Cerebellar nuclear complex (tissue), 1 donor: ENCODE measurements at regions not wholly inside any gene's neighbourhood (a gene's known extent, or its start where the extent isn't known, plus 50 kb on each side); places are given as distances from the start of the nearest gene placed in this dataset.

Source experiments
- DNase-seq, 2 experiments: peaks; one replicate each; lab custom pipeline; 2025; lab: John Stamatoyannopoulos, UW

DNA sequence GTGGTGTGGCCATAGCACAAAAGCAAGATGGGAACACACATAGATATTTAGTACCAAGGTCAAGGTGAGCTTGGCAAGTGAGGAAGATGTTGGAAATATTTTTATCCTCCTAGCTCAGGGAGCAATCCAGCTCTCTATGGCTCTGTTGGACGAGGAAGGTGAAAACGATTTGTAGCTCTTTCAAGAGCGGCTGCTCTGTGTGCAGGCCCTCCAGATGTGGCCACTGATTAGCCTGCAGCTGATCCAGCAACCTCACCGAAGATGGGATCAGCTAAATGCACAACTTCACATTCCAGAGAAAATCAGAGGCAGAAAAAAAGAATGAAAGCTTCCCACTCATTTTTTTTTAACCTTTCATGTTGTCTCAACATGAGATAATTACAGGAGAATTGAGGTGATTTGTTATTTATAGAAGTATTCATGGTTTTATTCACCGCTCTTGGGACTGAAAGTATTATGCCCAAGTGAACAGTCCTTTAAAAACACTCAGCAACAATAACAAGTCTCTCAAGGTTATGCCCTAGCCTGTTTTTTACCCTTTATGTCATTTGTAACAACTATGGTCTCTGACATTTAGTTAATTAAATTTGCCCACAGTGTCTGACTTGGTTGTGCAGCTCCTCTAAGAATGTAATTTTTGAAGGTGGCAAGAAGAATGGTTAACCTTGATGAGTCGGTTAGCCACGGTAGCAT, 213.6 kb upstream of the ADARB2 start:
- DNase-seq = no peak

DNA sequence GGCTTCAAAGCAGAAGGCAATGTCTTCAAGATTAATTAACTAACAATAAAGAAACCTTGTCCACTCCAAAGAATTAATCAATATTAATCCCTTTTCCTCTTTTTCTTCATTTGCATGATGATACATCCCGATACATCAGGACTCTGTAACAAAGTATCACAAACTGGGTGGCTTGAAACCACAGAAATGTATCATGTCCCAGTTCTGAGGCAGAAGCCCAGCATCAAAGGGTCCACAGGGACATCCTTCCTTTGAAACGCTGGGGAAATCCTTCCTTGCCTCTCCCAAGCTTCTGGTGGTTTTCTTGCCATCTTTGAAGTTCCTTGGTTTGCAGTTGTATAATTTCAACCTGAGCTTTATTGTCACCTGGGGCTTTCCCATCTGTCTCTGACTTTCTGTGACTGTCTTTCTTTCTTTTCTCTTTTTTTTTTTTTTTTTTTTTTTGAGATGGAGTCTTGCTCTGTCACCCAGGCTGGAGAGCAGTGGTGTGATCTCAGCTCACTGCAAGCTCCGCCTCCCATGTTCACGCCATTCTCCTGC, 210.2 kb upstream of the ADARB2 start:
- DNase-seq = no peak

DNA sequence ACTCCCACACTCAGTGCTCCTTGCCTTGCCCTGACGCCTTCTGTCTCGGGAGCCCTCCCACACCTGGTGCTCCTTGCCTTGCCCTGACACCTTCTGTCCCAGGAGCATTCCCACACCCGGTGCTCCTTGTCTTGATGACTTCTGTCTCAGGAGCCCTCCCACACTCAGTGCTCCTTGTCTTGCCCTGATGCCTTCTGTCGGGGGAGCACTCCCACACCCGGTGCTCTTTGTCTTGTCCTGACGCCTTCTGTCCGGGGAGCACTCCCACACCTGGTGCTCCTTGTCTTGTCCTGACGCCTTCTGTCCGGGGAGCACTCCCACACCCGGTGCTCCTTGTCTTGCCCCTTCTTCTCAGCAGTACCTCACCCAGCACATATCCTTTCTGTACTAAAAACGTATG, 207.2 kb upstream of the ADARB2 start:
- DNase-seq = no peak

DNA sequence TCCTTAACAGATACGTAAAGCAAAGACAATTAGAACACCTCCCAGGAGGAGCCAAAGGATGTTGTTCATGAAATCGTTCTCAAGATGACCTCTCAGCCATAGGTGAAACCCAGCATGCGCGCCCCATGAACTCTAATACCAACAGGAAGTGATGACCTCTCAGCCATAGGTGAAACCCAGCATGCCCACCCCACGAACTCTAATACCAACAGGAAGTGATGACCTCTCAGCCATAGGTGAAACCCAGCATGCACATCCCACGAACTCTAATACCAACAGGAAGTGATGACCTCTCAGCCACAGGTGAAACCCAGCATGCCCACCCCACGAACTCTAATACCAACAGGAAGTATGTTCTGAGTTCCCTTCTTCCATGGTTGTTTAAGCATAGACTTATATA, 205.2 kb upstream of the ADARB2 start:
- no peak for DNase-seq

DNA sequence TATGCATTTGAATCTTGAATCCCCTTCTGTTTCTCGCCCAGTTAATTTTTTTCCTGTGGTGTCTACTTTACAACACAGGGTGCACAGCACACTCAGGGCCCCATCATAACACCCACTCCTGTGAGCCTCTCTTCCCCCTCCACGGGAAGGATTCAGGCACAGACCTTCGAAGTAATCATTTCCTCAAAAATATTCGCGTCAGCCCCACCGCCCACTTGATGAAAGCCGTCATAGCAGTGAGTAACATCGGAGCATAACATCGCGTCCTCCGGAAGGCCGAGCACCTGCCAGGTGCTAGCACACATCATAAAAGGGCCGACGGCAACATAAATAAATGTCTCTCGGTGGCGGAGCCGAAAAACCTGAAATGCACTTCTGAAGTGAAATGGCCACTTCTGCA, 201.7 kb upstream of the ADARB2 start:
- DNase-seq = no peak

DNA sequence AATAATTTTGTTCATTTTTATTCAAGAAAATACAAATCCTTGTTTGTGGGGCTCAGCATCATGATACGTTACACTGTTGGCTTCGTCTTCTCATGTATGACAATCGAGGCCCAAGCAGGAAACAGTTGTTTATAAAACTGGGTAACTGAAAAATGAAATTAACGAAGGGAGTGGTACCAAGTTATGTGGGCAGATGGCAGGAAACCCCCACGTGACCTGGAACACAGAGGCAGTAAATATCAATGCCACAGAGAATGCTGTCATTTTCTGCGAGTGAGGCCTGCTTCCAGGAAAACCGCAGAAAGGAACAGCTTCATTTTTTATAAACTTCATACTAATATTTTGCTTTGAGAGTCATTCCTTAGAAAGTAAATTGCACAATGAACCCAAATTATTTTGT, 201.0 kb upstream of the ADARB2 start:
- DNase-seq = no peak

DNA sequence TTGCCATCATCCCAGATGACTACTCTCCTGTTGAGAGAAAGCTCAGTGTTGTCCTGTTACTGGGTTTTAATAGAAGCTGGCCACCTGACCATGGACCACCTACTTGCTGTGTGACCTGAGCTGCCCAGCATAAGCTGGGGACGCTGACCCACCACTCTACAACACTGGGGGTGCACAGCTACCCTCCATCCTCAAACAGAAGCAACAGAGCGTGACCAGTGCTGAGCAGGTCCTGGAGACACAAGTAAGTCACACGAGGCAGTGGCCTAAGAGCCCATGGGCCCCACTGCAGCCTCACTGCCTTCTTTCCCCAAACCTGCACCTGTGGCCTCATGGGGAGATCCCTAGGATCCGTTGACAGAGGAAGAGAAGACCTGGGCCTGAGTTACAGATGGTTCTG, 198.6 kb upstream of the ADARB2 start:
- no peak for DNase-seq

DNA sequence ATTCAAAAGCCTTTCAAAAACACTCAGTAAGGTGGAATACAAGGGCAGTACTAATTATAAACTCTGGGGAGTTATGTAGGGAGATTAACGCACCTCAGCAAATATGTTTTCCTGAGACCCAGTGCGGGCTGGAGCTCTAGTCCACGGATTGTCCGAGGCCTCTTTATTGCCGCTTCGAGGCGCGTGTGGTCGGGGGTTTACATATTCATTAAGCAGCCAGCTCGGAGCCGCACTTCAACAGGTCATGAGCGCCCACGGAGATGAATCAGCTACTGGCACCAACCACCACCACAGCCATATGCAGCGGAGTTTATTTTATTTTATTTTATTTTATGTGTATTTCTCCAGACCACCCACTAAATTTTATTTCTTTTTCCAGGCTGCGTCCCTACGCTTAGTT, 195.9 kb upstream of the ADARB2 start:
- no peak for DNase-seq

DNA sequence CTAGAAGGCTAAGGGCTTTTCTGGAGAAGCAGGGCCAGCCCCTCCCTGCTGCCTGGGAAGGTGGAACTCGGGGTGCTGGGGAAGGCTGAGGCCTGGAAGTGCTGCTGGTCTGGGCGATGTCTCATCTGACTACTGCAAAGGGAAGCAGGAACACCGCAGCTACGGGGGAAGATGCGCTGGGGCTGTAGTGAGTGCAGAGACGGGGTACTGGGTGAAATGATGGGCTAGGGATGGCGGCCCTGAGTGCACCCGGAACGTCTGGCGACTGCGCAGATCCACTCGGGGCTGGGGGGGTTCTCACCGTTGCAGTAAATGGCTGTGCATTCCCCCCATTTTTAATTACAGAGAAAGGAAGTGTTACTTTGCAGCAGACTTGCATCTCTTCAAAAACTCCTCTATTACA, 195.4 kb upstream of the ADARB2 start:
- no peak for DNase-seq

DNA sequence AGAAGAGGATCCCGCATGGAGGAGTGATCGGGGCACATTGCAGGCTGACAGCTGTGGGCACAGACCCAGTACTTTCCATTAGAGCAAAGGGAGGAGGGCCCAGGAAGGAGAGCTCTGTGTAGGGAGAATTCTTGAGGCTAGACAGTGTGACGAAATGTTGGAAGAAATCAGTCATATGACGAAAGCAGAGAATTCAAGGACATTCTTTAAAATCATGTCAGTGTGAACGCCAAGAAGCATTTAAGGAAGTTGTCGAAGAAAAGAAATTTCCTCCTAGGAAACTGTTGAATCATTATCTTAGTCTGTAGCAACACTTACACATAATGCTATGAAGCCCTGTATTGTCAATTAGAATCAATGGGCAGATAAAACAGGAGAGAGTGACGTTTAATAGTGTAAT, 191.3 kb upstream of the ADARB2 start:
- DNase-seq = no peak

DNA sequence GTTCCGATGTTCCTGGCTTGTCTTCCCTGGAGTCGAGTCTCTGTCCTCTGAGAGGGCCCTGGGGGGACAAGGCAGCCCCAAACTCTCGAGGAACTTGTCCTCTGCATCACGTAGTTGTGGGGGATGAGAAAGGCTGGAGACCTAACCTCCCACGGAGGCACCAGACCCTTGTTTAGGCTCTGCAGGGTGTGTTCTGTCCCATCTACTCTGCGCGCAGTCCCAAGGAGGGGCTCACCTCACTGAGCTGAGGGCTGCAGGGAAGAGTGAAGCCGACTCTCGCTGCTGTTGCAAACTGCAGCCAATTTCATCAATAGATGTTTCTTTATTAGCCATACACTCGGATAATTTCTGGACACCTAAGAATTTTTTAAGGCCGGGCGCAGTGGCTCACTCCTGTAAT, 186.7 kb upstream of the ADARB2 start:
- DNase-seq = no peak

DNA sequence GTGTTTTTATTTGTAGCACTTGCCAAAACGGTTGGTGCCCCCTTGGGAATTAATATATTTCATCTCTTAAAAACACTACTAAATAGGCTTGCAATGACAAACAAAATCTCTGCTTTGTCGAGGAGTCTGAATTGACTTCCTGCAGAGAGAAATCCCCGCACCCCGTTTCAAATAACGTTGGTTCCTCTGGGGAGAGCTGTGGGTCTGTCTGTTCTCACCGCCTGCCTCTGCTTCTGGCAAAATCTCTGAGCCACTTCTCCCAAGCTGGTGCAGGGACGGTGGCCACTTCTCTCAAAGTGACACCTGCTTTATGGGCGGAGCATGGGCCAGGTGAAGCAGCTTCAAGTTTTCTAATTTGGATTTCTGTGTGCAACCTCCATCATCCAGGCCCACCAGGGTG, 186.3 kb upstream of the ADARB2 start:
- DNase-seq = no peak

DNA sequence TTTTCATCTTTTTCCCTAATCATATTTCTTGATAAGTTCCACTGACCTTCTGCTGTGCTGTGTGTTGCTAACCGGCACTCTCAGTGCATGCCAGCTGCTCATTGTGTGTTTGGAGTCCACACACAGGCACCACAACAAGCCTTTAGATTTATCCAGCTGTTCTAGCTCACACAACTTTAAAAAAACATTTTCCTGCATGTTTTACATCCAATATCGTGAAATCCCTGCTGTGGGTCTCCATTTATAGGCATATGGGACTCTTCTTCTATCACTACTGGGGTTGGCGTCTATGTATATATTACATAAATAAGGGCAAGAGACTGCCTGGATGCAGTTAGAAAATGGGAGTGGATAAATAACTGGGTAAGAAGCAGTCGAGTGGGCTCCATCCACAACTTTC, 183.6 kb upstream of the ADARB2 start:
- no peak for DNase-seq

DNA sequence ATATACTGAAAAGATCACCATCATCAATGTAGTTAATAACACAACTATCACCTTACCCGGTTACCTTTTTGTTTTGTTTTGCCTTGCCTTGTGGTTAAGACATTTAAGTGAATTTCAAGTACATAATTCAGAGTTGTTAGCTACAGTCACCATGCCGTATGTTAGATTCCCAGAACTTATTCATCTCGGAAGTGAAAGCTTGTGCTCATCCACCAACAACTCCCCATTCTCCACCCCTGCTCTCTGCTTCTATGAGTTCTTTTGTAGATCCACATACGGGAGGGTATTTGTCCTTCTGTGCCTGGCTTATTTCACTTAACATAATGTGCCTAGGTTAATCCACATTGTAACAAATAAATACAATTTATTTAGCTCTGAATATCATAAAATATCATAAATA, 182.8 kb upstream of the ADARB2 start:
- DNase-seq = no peak

DNA sequence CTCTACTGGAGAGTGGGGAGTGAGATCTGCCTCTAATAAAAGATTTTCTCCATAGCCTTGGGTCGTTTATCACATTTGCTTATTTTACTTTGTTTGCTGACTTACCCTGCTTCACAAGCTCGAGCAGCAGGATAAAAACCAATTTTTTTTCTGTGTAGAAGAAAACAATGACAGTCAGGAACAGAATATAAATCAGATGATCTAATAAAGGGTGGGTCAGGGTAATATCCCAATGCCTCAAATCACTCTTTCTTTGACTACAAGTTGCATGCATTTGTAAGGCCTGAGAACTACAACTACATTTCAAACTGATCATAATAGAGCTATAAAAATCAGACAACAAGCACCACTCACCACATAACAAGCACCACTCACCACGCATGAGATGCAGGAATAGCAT, 174.4 kb upstream of the ADARB2 start:
- DNase-seq = no peak

DNA sequence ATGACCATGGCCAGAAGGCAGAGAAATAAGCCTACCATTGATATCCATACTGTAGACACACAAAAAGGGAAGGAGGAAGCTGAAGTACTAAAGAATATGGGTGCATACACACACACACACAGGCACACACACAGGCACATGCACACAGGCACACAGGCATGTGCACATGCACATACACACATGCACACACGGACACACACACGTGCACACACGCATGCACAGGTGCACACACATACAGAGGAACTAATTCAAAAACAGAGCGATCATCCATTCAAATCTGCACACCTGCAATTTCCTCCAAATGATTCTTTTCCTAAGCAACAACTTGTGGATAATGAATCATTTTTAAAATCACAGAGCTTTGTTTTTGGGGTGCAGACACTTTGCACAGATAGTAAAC, 166.7 kb upstream of the ADARB2 start:
- no peak for DNase-seq

DNA sequence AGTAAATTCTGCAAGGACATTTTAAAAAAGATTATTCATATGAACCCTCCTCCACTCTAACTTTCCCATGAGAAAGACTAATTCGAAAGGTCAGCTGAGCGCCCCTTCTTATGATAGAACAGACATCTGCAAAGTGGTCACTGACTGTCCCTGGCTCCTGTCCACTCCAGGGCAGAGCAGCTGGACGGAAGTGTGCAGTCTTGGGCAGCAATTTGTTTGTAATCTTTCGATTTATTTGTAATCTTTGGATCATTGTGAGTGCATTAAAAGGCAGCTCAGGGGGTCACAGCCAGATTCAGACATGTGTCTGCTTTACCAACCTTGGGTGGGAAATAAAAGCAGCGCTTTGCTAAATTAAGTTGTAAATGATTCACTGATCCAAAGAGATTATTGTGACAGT, 158.8 kb upstream of the ADARB2 start:
- no peak for DNase-seq

DNA sequence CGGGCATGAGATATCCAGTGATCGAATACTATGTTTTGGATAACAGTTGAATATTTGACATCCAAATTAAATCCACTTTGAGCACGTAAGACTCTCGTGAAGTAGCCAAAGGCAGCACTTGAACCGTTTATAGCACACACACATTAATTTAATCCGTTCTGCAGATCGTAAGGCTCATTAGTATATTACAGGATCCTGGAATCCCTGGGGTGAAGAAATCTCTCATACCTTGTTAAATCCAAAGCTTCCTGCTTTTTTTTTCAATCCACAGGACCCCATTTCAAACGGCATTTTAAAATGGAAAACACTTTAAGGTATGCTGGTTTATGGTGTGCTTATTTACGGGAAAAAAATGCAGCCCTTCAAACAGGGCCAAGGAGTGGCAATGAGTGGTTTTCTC, 158.4 kb upstream of the ADARB2 start:
- no peak for DNase-seq

DNA sequence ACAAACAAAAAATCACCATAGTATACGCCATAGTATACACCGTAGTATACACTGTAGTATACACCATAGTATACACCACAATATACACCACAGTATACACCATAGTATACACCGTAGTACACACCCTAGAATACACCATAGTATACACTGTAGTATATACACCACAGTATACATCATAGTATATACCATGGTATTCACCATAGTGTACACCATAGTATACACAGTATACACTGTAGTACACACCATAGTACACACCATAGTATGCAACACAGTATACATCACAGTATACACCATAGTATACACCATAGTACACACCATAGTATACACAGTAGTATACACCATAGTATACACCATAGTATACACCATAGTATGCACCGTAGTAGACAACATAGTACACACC, 157.6 kb upstream of the ADARB2 start:
- no peak for DNase-seq

DNA sequence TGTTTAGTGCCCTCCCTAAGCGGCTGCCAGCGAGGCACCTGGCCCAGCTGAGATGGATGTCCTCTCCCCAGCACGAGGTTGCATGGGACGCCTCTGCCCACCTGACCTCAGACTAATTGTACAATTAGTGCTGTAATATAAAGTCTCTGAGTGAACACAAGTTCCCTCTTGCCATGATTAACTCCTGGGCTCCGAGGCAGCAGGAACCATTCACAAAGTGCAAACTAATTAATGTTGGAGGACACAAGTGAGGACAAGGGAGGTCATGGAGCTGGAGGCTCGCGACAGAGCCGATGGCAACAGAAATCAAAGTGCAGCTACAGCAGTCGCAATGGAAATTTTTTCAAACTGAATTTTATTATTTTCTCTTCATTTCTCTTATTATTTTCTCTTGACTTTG, 156.6 kb upstream of the ADARB2 start:
- no peak for DNase-seq

DNA sequence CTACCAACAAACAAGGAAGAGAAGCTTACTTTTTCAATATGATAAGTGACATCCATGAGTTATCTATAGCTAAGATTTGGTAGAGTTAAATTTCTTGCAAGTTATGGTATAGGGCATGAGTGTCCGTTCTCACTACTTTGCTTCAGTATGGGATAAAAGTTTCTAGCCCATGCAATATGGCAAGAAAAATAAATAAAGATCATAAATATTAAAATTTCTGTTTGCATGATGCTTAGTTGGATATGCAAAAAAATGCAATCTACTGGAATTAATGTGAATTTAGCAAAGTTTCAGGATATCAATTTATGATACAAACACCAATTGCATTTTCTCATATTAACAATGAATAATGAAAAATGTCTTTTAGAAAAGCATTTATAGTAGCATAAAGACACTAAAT, 148.7 kb upstream of the ADARB2 start:
- DNase-seq = no peak

DNA sequence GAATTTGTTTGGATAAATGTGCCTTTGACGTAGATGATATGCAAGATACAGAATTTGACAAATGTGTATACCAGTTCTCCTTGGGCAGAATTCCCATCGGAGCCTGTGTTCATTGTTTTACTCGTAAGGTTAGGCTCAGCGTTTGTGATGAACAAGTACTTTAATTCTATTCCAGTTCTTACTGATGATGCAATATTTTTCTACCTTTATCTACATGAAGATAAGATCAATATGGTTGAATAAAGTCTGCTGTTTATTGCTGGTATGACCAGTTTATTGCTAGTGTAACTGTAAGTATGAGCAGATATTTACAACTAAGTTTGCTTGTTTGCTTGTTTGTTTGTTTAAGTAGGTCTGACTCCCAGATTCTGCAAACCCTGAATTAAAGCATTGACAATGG, 145.4 kb upstream of the ADARB2 start:
- no peak for DNase-seq

DNA sequence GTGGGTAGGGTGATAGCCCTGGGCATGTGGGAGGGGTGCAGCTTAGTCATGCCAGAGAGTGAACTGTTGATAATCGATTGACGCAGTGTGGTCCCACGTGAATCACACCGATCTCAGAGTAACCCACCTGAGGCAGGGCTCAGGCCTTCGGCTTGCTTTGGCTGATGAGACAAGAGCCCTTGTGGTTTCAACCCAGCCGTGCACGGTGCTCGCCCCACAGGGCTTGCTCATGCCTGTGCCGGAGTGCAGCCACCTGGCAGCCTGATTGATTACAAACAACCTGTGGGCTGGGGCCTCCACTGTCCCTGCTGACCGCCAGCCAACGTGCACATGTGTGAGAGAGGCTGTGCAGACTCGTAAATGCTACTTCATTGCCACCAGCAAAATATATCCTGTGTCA, 144.9 kb upstream of the ADARB2 start:
- no peak for DNase-seq

DNA sequence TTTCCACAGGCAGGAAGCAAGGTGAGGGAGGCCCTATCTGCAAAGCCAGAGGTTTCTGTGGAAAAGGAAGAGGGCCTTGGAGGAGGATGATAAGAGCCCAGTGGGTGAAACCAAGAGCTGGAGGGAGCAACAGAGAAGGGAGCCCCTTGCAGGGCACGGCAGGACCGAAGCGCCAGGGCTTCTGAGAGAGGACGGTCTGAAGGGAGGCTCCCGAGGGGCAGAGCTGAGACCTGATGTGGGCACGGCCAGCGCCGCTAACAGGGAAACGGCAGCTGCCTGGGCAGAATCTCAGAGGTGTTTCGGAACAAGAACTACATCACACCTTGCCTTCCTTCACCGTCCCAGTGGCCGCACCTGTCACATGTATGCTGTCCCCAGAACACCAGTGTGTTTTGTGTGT, 144.3 kb upstream of the ADARB2 start:
- DNase-seq = no peak

DNA sequence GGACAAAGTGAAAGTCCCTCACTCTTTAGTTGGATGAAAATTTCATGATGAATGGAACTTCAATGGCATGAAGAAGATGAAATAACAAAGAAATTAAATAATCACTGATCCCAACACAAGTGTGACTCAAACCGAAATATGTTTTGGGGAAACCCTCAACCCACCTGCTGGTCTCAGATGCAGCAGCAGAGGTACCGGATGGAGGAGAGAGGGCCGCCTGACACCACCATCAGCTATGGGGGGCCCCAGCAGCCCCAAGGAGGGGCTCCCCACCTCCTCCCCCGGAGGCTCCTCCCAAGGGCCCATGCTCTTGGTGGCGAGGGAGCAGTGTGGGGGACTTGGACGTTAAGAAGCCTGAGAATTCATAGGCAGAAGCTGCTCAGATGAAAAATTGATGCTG, 137.2 kb upstream of the ADARB2 start:
- DNase-seq = no peak
